ENCODE measurements at regions not wholly inside any gene's neighbourhood (a gene's known extent, or its start where the extent isn't known, plus 50 kb on each side); places are given as distances from the start of the nearest gene placed in this dataset.

DNA sequence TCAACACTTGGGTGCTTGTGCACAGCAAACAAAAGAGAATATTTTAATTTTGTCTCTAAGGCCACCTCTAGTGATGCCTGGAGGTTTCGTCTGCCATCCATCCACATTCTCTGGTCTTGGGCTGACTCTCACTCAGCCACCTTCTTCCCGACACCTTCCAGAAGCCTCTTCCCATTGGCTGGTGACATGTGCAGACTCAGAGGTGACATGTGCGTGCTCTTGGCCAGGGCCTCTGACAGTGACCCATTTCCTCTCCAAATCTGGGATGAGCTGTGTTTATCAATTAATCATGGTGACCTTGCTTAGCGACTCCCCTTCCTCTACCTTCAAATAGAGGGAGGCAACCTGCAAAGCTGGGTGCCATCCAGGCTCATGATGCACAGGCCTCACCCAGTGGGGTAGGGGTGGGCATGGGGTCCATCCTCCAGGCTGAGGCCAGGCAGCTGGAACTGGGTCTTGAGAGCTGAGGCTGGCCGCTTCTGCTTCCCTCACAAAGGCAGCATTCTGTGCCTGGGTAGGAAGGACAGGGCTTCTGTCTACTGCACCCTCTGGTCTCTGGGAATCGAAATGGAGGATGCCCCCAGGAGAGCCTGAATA is 91.8 kb downstream of the DHCR7 start:
- TF ChIP-seq, protein P1, sequence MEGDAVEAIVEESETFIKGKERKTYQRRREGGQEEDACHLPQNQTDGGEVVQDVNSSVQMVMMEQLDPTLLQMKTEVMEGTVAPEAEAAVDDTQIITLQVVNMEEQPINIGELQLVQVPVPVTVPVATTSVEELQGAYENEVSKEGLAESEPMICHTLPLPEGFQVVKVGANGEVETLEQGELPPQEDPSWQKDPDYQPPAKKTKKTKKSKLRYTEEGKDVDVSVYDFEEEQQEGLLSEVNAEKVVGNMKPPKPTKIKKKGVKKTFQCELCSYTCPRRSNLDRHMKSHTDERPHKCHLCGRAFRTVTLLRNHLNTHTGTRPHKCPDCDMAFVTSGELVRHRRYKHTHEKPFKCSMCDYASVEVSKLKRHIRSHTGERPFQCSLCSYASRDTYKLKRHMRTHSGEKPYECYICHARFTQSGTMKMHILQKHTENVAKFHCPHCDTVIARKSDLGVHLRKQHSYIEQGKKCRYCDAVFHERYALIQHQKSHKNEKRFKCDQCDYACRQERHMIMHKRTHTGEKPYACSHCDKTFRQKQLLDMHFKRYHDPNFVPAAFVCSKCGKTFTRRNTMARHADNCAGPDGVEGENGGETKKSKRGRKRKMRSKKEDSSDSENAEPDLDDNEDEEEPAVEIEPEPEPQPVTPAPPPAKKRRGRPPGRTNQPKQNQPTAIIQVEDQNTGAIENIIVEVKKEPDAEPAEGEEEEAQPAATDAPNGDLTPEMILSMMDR (optimal IDR thresholded peaks at IDR 0.05 in 1 of 3, IDR thresholded peaks at IDR 0.05 in 1 of 3, conservative IDR thresholded peaks at IDR 0.05 in 1 of 3; ENCODE audit: extremely low read depth in 1 of 3, insufficient read depth in 2 of 3, low read length in 3 of 3): no peak
- TF ChIP-seq EZH2 (IDR thresholded peaks at IDR 0.05; ENCODE audit: low read length): no peak
